Ovary (tissue), 7 donors: ENCODE measurements at regions not wholly inside any gene's neighbourhood (a gene's known extent, or its start where the extent isn't known, plus 50 kb on each side); places are given as distances from the start of the nearest gene placed in this dataset.

ENCODE experiments used
- DNase-seq, 5 donors: peaks; one replicate each; pipeline ENCODE4 v3.0.0-alpha.2; 2019 to 2020
- H3K27ac ChIP-seq, 2 donors: fragments of 200-600 bp; one replicate each; pipeline versions ENCODE4 v1.5.1 to v1.8.0; 2019 to 2022
- H3K27me3 ChIP-seq: fragments of 200-600 bp; one replicate; pipeline ENCODE4 v1.8.0; 2022
- H3K36me3 ChIP-seq: fragments of 200-600 bp; sonication (generic); one replicate; pipeline ENCODE4 v1.5.1; 2019
- H3K4me1 ChIP-seq: one replicate; pipeline ENCODE4 v1.8.1; 2013; ENCODE audit warnings: mild to moderate bottlenecking, moderate library complexity; ENCODE audit not compliant: insufficient read depth
- H3K4me3 ChIP-seq: fragments of 200-600 bp; sonication (generic); one replicate; pipeline ENCODE4 v1.5.1; 2017
- H3K9me3 ChIP-seq, 2 donors: fragments of 200-600 bp in 1 of 2; sonication (generic) in 1 of 2; one replicate each; pipeline versions ENCODE4 v1.5.1 to v1.8.1; 2013 to 2019; ENCODE audit warnings: mild to moderate bottlenecking in 1 of 2, moderate library complexity in 1 of 2
- EP300 ChIP-seq: sonication (generic); formaldehyde crosslinking; IDR thresholded peaks from one replicate; pipeline ENCODE4 v1.6.1; 2017; ENCODE audit warnings: antibody characterized with exemption
- POLR2A ChIP-seq: fragments of 450-650 bp; IDR thresholded peaks from one replicate; pipeline ENCODE4 v1.6.1; 2017; ENCODE audit warnings: antibody characterized with exemption, mild to moderate bottlenecking, moderate library complexity
- WGBS, 3 donors: extraction: QIAGEN DNeasy Blood & Tissue Kit in 1 of 3; methylation state at CpG; one replicate each; pipeline versions ENCODE4 v1.1.5 to v1.1.7; 2013 to 2017; 5-methylcytosine and 5-hydroxymethylcytosine counted together
- intact Hi-C, 4 donors: fragments of 100-400 bp; cut with DNase I; formaldehyde crosslinking; loops; one replicate each; pipeline versions ENCODE4 v1.11.0 to v1.15.1; 2022 to 2023
- TF ChIP-seq, protein P1 (sequence below), 3 donors: fragments of 450-650 bp in 2 of 3; fragments of 200-600 bp in 1 of 3; IDR thresholded peaks; one replicate each; pipeline versions ENCODE4 v1.5.1 to v1.8.0; 2016 to 2022; ENCODE audit warnings: antibody characterized with exemption in 3 of 3, mild to moderate bottlenecking in 1 of 3
- donor health status: DM: no; HTN: no; CAD: no; lungs with moderate emphysema.
- donor health status: DM: no; HTN: no; CAD: no.
- donor health status: Bipolar disorder and iron deficiency.
- donor health status: DM: no; HTN: no; CAD: no.
- donor health status: DM: yes; HTN: yes; CAD: no.

DNA sequence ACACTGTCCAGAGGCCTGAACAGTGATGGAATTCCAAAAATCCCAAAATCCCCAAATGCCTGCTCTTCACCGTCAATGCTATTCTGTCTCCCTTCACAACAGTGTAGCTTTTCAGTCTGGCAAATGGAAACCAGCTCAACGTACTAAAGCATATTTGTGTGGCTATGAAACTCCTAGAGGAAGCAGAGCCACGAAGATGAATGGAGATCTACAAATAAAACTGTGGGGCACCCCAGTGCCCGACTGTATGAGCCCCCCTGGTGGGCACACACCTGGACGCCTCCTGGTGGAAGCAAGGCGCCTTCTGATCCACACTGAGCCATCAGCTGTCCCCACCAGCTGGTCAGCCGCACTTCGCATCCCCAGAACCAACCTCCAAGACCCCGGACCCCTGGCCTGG is 129.1 kb upstream of the SOD1 start:
- DNase-seq = no peak
- Histone ChIP-seq H3K9me3 (no peaks in the 10 kb centered on the region), H3K4me1 (no peaks in the 10 kb centered on the region), H3K27me3 (no peaks in the 10 kb centered on the region), H3K4me3 (no peak overlapping the region), H3K27ac (no peak overlapping the region), H3K36me3 (no peaks in the 10 kb centered on the region)
- 81 to 88% (median 85%) methylated on average over 9 of the region's 9 CpGs for WGBS, 3 donors
- TF ChIP-seq POLR2A (no peak), EP300 (no peak)
- TF ChIP-seq, protein P1, sequence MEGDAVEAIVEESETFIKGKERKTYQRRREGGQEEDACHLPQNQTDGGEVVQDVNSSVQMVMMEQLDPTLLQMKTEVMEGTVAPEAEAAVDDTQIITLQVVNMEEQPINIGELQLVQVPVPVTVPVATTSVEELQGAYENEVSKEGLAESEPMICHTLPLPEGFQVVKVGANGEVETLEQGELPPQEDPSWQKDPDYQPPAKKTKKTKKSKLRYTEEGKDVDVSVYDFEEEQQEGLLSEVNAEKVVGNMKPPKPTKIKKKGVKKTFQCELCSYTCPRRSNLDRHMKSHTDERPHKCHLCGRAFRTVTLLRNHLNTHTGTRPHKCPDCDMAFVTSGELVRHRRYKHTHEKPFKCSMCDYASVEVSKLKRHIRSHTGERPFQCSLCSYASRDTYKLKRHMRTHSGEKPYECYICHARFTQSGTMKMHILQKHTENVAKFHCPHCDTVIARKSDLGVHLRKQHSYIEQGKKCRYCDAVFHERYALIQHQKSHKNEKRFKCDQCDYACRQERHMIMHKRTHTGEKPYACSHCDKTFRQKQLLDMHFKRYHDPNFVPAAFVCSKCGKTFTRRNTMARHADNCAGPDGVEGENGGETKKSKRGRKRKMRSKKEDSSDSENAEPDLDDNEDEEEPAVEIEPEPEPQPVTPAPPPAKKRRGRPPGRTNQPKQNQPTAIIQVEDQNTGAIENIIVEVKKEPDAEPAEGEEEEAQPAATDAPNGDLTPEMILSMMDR (IDR thresholded peaks at IDR 0.05) = no peak
- intact Hi-C loops = no loop called here

DNA sequence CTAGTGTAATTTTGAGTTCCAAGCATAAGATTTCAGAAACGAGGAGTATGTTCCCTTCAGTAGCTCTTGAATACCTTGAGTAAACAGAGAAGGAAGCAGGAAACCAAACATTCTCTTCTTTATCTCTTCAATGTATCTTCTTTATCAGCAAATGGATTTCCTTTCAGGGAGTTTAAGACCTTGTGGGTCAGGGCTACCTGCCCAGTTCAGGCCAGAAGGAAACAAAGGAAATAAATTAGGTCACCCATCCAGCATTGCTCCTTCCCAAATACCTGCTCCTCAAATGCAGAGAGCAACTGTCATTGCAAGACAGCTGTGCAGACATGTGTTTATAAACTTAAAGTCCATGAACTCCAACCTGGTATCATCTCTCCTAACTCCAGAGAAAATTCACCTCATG is 130.1 kb upstream of the SOD1 start:
- intact Hi-C loops = no loop called here
- Histone ChIP-seq H3K36me3 (no peaks in the 10 kb centered on the region), H3K4me1 (no peaks in the 10 kb centered on the region), H3K27me3 (no peaks in the 10 kb centered on the region), H3K4me3 (no peak overlapping the region), H3K27ac (no peak overlapping the region), H3K9me3 (no peaks in the 10 kb centered on the region)
- DNase-seq = no peak
- TF ChIP-seq POLR2A (no peak), EP300 (no peak)
- TF ChIP-seq, protein P1 (IDR thresholded peaks at IDR 0.05) = no peak
- 50 to 72% (median 69%) methylated on average over 1 of the region's 1 CpG for WGBS, 3 donors

DNA sequence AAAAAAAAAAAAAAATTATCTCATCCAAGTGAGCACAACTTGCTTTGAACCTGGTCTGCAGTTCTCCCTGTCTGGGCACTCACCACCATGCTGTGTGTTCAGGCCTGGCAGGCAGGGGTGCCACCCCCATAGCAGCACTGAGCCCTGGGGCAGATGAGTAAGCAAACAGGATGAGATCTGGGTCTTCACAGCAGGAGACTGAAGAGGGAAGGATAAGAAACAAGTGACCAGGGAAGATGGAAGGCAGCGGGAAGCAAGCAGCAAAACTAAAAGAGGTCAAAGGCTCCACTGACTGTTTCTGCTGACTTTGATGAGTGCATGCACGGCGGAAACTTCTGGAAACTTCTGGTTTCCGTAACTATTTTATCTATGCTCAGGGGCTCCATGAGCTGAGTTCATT is 133.5 kb upstream of the SOD1 start:
- Histone ChIP-seq H3K27ac (no peak overlapping the region), H3K36me3 (no peaks in the 10 kb centered on the region), H3K4me1 (no peaks in the 10 kb centered on the region), H3K27me3 (no peaks in the 10 kb centered on the region), H3K4me3 (no peak overlapping the region), H3K9me3 (no peaks in the 10 kb centered on the region)
- WGBS, 3 donors = 76 to 83% (median 78%) methylated on average over 4 of the region's 4 CpGs
- no peak for DNase-seq
- intact Hi-C loops = no loop called here
- TF ChIP-seq, protein P1 (IDR thresholded peaks at IDR 0.05) = no peak
- TF ChIP-seq POLR2A (no peak), EP300 (no peak)

DNA sequence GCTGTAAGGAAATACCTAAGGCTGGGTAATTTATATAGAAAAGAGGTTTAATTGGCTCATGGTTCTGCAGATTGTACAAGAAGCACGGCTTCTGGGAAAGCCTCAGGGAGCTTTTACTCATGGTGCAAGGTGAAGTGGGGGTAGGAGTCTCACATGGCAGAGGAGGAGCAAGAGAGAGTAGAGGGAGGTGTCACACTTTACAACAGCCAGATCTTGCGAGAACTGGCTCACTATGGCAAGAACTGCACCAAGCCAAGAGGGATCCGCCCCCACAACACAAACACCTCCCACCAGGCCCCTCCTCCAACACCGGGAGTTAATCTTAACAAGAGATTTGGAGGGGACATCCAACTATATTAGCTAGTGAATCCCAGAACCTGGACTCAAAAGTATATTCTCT is 135.4 kb upstream of the SOD1 start:
- Histone ChIP-seq H3K4me3 (no peak overlapping the region), H3K9me3 (no peaks in the 10 kb centered on the region), H3K27me3 (no peaks in the 10 kb centered on the region), H3K4me1 (no peaks in the 10 kb centered on the region), H3K27ac (no peak overlapping the region), H3K36me3 (no peaks in the 10 kb centered on the region)
- intact Hi-C loops = no loop called here
- no peak for TF ChIP-seq EP300
- TF ChIP-seq, protein P1 (IDR thresholded peaks at IDR 0.05) = no peak
- no peak for TF ChIP-seq POLR2A
- 66 to 77% (median 67%) methylated on average over 4 of the region's 4 CpGs for WGBS, 3 donors
- DNase-seq = no peak

DNA sequence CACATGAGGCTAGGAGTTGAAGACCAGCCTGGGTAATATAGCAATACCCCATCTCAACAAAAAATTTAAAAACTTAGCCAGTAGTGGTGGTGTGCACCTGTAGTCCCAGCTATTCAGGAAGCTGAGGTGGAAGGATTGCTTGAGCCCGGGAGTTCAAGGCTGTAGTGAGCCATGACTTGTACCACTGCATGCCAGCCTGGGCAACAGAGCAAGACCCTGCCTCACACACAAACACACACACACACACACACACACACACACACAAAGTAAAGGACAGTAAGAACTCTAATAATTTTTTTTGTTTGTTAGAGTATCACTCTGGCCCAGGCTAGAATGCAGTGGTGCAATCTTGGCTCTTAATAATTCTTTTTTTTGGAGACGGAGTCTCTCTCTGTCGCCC is 138.0 kb upstream of the SOD1 start:
- intact Hi-C loops = no loop called here
- Histone ChIP-seq H3K9me3 (no peaks in the 10 kb centered on the region), H3K27me3 (no peaks in the 10 kb centered on the region), H3K4me3 (no peak overlapping the region), H3K4me1 (no peaks in the 10 kb centered on the region), H3K36me3 (no peaks in the 10 kb centered on the region), H3K27ac (no peak overlapping the region)
- DNase-seq = no peak
- TF ChIP-seq, protein P1 (IDR thresholded peaks at IDR 0.05) = no peak
- no peak for TF ChIP-seq EP300
- TF ChIP-seq POLR2A = no peak
- 86 to 96% (median 94%) methylated on average over 3 of the region's 3 CpGs for whole genome bisulfite sequencing, 3 donors
